Natural killer cell (primary cell): ENCODE measurements at regions not wholly inside any gene's neighbourhood (a gene's known extent, or its start where the extent isn't known, plus 50 kb on each side); places are given as distances from the start of the nearest gene placed in this dataset.

Experiments
- ATAC-seq, 3 donors: fragments of 150-1000 bp in 2 of 3; fragments of 200-7000 bp in 1 of 3; cut with Tn5 transposase; 1 replicate in 1 of 3; 2 replicates in 2 of 3; pipeline ENCODE4 v1.10.0; 2021; ENCODE audit warnings: mild to moderate bottlenecking in 2 of 3, moderate library complexity in 2 of 3
- DNase-seq, 2 donors: peaks; one replicate each; pipeline versions ENCODE4 v3.0.0 to v3.0.0-alpha.2; 2013 to 2021; ENCODE audit warnings: mixed read lengths in 1 of 2
- H3K27ac ChIP-seq: one replicate; pipeline ENCODE4 v1.5.1; 2013; ENCODE audit warnings: mild to moderate bottlenecking, low read length
- H3K27me3 ChIP-seq: one replicate; pipeline ENCODE4 v1.6.1; 2013; ENCODE audit warnings: low read length; ENCODE audit not compliant: control insufficient read depth, insufficient read depth
- H3K36me3 ChIP-seq: one replicate; pipeline ENCODE4 v1.6.1; 2013; ENCODE audit warnings: low read length; ENCODE audit not compliant: control insufficient read depth, insufficient read depth
- H3K4me1 ChIP-seq: one replicate; pipeline ENCODE4 v1.6.1; 2013; ENCODE audit warnings: low read length; ENCODE audit not compliant: control insufficient read depth, insufficient read depth
- H3K4me3 ChIP-seq: one replicate; pipeline ENCODE4 v1.5.1; 2013; ENCODE audit warnings: low read length
- H3K9me3 ChIP-seq: one replicate; pipeline ENCODE4 v1.6.1; 2013; ENCODE audit warnings: low read length; ENCODE audit not compliant: control insufficient read depth, insufficient read depth
- H3K27ac Mint-ChIP-seq, 2 donors: one replicate each; pipeline ENCODE4 v1.8.0; 2022; ENCODE audit warnings: mild to moderate bottlenecking in 2 of 2, mixed read lengths in 2 of 2, moderate library complexity in 1 of 2
- H3K27me3 Mint-ChIP-seq, 2 donors: one replicate each; pipeline ENCODE4 v1.8.0; 2022; ENCODE audit warnings: low read depth in 2 of 2, mixed read lengths in 2 of 2
- H3K36me3 Mint-ChIP-seq: one replicate; pipeline ENCODE4 v1.8.0; 2022; ENCODE audit warnings: mixed read lengths
- H3K4me1 Mint-ChIP-seq, 2 donors: one replicate each; pipeline ENCODE4 v1.8.0; 2022; ENCODE audit warnings: mixed read lengths in 2 of 2
- H3K4me3 Mint-ChIP-seq: one replicate; pipeline ENCODE4 v1.8.0; 2022; ENCODE audit warnings: mild to moderate bottlenecking, moderate library complexity, mixed read lengths
- H3K9me3 Mint-ChIP-seq, 2 donors: one replicate each; pipeline ENCODE4 v1.8.0; 2022; ENCODE audit warnings: mixed read lengths in 2 of 2
- WGBS: methylation state at CpG from one replicate; pipeline ENCODE4 v1.1.7; 2013; ENCODE audit warnings: missing lambda C conversion rate; ENCODE audit not compliant: insufficient coverage; 5-methylcytosine and 5-hydroxymethylcytosine counted together
- intact Hi-C: fragments of 100-400 bp; cut with micrococcal nuclease; formaldehyde crosslinking; loops from one replicate; pipeline ENCODE4 v1.14.2; 2022
- TF ChIP-seq, protein P1 (sequence below): fragments of 200-600 bp; IDR thresholded peaks from one replicate; pipeline ENCODE4 v1.8.0; 2022; ENCODE audit warnings: antibody characterized with exemption

DNA sequence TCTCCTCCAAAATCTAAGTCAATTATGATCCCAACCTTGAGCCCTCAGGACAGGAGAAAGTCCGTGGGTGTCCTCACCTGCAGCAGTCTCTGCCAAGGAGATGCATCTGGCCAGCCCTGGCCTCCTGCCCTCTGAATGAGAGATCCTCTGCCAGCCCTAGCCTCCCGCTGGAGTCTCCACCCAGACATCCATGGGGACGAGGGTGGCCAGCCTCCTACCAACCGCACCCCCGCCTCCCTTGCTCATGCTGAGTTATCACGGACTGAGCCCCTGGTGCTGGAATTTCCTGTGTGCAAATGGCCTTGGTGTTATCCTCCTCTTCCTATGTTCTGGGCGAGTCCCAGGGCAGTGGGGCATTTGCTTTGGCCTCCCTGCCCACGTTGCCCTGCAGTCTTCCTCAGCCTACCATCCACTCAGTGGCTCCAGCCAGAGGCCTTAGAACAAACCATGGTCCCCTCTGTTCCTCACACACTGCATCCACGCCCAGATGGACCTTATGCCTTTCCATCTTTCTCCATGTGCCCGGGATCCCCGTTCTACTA lies 116.4 kb downstream of the ACKR3 start:
- H3K9me3 Mint-ChIP-seq, result no peaks in the 10 kb centered on the region
- no peaks in the 10 kb centered on the region for H3K36me3 Mint-ChIP-seq
- Histone ChIP-seq H3K9me3 (no peaks in the 10 kb centered on the region), H3K27me3 (no peaks in the 10 kb centered on the region), H3K4me1 (no peaks in the 10 kb centered on the region), H3K36me3 (no peaks in the 10 kb centered on the region), H3K4me3 (no peak overlapping the region), H3K27ac (no peak overlapping the region)
- H3K27ac Mint-ChIP-seq, result no peak overlapping the region
- ATAC-seq (no peak), DNase-seq (no peak)
- WGBS, result 83% methylated on average over 11 of the region's 11 CpGs
- no peak overlapping the region for H3K4me3 Mint-ChIP-seq
- intact Hi-C loops, result no loop called here
- H3K27me3 Mint-ChIP-seq, result peaks cover 16 to 30% of the 10 kb centered on the region in 2 donors
- no peaks in the 10 kb centered on the region for H3K4me1 Mint-ChIP-seq
- TF ChIP-seq, protein P1, sequence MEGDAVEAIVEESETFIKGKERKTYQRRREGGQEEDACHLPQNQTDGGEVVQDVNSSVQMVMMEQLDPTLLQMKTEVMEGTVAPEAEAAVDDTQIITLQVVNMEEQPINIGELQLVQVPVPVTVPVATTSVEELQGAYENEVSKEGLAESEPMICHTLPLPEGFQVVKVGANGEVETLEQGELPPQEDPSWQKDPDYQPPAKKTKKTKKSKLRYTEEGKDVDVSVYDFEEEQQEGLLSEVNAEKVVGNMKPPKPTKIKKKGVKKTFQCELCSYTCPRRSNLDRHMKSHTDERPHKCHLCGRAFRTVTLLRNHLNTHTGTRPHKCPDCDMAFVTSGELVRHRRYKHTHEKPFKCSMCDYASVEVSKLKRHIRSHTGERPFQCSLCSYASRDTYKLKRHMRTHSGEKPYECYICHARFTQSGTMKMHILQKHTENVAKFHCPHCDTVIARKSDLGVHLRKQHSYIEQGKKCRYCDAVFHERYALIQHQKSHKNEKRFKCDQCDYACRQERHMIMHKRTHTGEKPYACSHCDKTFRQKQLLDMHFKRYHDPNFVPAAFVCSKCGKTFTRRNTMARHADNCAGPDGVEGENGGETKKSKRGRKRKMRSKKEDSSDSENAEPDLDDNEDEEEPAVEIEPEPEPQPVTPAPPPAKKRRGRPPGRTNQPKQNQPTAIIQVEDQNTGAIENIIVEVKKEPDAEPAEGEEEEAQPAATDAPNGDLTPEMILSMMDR, result no peak

DNA sequence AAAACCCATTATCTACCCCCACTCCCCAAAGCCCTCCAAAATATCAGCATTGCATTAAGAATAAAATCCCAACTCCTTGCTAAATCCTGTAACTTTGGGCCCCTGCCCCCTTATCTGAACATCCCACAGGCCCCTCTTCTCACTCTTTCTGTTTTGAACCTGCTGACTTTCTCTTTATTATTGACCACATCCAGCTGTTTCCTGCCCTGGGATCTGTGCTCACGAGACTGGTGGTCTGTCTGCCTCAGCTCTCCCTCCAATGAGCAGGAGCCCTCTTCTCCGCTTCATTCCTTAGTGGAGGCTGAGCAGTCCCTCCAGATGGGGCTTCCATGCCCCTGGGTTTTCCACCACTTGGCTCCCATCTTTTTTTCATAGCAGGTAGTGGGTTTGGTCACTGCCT lies 116.9 kb downstream of the ACKR3 start:
- Mint-ChIP-seq H3K27ac (no peak overlapping the region), H3K4me3 (no peak overlapping the region), H3K27me3 (peaks cover 16 to 25% of the 10 kb centered on the region in 2 donors), H3K36me3 (no peaks in the 10 kb centered on the region), H3K4me1 (no peaks in the 10 kb centered on the region), H3K9me3 (no peaks in the 10 kb centered on the region)
- 38% methylated on average over 2 of the region's 2 CpGs for WGBS
- no peaks in the 10 kb centered on the region for H3K4me1 ChIP-seq
- H3K27me3 ChIP-seq, result no peaks in the 10 kb centered on the region
- TF ChIP-seq, protein P1, result no peak
- ATAC-seq (no peak), DNase-seq (no peak)
- H3K27ac ChIP-seq, result no peak overlapping the region
- no peaks in the 10 kb centered on the region for H3K9me3 ChIP-seq
- intact Hi-C loops, result no loop called here
- H3K36me3 ChIP-seq, result no peaks in the 10 kb centered on the region
- no peak overlapping the region for H3K4me3 ChIP-seq

DNA sequence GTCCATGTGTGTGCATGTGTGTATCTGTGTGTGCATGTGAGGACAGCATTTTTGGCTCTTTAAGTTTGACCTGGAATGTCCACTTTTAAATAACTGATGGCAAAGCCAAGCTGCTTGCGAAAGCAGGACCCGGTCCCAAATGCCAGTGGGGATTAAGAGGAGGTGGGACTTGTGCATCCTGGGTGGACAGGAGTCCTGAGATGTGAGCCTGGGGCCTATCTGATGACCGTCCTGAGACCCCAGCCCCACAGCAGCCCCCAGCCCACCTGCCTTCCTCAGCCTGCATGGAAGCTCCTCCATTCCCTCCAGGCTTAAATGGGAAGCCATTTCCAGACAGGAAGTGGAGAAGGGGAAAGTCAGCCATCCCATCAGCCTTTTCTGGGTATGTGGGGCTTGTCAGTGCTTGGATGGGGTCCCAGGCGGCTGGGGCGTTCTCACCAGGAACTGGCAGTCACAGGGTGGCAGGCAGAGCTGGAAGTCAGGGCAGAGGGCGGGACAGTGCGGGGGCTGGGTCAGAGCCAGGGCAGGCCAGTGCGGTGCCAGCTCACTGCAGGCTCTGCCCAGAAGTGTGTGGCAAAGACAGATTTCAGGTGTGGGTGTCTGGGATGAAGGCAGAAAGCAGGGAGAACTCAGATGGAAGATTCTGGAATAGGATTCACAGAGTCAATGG lies 117.8 kb downstream of the ACKR3 start:
- no peak overlapping the region for H3K27ac Mint-ChIP-seq
- no peak overlapping the region for H3K4me3 Mint-ChIP-seq
- Histone ChIP-seq H3K27me3 (no peaks in the 10 kb centered on the region), H3K27ac (no peak overlapping the region), H3K4me1 (no peaks in the 10 kb centered on the region), H3K9me3 (no peaks in the 10 kb centered on the region), H3K36me3 (no peaks in the 10 kb centered on the region), H3K4me3 (no peak overlapping the region)
- TF ChIP-seq, protein P1, result no peak
- no peak for ATAC-seq
- no peaks in the 10 kb centered on the region for H3K4me1 Mint-ChIP-seq
- no peak for DNase-seq
- no peaks in the 10 kb centered on the region for H3K9me3 Mint-ChIP-seq
- intact Hi-C loops, result no loop called here
- 90% methylated on average over 8 of the region's 8 CpGs for WGBS
- peaks cover 16 to 24% of the 10 kb centered on the region in 2 donors for H3K27me3 Mint-ChIP-seq
- H3K36me3 Mint-ChIP-seq, result no peaks in the 10 kb centered on the region

DNA sequence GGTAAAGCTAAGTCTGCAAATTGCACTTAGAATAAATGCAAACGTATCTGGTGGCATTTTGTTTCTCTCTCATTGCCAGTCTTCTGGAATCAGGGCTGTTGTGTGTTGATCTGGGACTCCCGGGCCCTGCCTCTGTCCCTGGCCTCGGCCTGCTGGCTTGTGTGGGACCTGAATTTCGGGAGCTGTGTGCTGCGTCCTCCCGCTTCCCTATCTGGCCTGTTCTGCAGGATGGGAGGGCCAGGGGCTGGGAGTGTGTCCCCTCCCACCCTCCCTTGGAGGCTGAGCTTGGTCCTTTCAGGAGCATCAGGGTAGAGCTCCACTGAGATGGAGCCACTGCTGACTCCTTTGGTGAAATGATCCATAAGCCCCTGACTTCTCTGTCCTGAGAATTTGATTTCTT lies 118.5 kb downstream of the ACKR3 start:
- no peak overlapping the region for H3K4me3 Mint-ChIP-seq
- no peaks in the 10 kb centered on the region for H3K36me3 ChIP-seq
- DNase-seq (no peak), ATAC-seq (no peak)
- H3K9me3 Mint-ChIP-seq, result no peaks in the 10 kb centered on the region
- H3K9me3 ChIP-seq, result no peaks in the 10 kb centered on the region
- TF ChIP-seq, protein P1, result no peak
- no peak overlapping the region for H3K27ac ChIP-seq
- peaks cover 16 to 26% of the 10 kb centered on the region in 2 donors for H3K27me3 Mint-ChIP-seq
- no peaks in the 10 kb centered on the region for H3K36me3 Mint-ChIP-seq
- H3K4me3 ChIP-seq, result no peak overlapping the region
- intact Hi-C loops, result no loop called here
- H3K4me1 ChIP-seq, result no peaks in the 10 kb centered on the region
- H3K27me3 ChIP-seq, result no peaks in the 10 kb centered on the region
- no peak overlapping the region for H3K27ac Mint-ChIP-seq
- WGBS, result 83% methylated on average over 6 of the region's 6 CpGs
- no peaks in the 10 kb centered on the region for H3K4me1 Mint-ChIP-seq
